ENCODE measurements at regions not wholly inside any gene's neighbourhood (a gene's known extent, or its start where the extent isn't known, plus 50 kb on each side); places are given as distances from the start of the nearest gene placed in this dataset.

DNA sequence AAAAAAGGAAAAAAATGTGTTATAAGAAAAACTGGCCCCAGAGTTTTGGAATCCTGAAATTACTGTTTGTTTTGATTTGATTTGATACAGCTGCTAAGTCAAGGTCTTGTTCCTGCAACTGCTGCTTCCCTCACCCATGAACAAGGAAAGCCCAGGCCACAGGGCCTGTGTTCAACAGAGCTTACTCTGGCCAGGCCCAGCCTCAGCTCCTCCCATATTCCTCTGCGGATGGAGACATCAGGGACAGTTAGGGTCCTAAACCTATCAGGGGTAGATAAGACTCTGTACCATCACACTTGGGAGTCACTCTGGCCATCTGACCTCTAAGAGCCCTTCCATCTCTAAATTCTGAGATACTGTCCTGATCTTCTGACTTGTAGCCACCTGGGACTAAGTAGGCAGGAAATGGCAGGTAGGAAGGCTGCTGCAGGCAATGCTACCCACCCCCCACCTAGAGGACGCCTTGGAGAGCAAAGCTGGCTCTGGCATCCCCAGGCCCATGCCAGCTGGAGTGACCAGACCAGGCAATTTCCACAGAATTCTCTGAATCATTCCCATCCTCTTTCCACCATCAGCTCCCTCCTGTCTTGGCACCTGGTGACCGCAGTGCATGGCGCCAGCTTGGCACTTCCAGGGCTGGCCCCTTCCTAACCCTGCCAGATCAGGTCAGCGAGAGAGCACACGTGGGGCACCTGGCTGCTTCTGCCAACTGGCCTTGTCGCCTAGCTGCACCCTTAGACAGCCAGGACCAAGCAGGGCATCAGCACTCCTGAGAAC lies 58.0 kb upstream of the TMEM33 start:
- H3K27me3 ChIP-seq (ENCODE audit: control insufficient read depth, insufficient read depth, low read length) = peaks cover 100% of the 10 kb centered on the region
- no peak overlapping the region for H3K27ac ChIP-seq (ENCODE audit: low read depth, low read length)

DNA sequence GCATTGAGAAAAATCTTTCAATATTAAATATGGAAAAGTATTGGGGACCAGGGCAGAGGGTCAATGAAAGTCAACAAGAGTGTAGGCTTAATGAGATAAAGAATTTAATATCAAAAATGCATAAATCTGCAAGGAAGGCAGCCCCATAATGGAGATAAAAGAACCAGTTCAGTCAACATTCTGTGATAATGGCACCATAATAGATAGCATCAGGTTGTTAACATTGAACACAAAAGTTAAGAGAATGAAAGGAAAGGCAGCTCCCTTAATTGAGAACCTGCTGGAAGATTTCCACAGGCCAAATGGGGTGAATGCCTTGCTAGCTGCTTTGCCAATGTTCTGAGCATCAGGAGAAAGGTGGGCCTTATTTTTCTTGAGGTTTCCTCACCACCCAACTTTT lies 60.4 kb upstream of the TMEM33 start:
- Histone ChIP-seq H3K9me3 (ENCODE audit: control insufficient read depth, insufficient read depth, low read length) (no peaks in the 10 kb centered on the region), H3K4me3 (ENCODE audit: low read depth, low read length) (no peak overlapping the region), H3K4me1 (ENCODE audit: control insufficient read depth, insufficient read depth, low read length) (peaks cover 21% of the 10 kb centered on the region), H3K36me3 (ENCODE audit: control insufficient read depth, insufficient read depth, low read length) (no peaks in the 10 kb centered on the region), H3K27me3 (ENCODE audit: control insufficient read depth, insufficient read depth, low read length) (peaks cover 89% of the 10 kb centered on the region), H3K27ac (ENCODE audit: low read depth, low read length) (no peak overlapping the region)
- DNase-seq (ENCODE audit: low read depth in 4 of 6, low spot score in 6 of 6) = no peak

More for the DNA sequence above, 58.0 kb upstream of the TMEM33 start:
- no peak overlapping the region for H3K4me3 ChIP-seq (ENCODE audit: low read depth, low read length)
- no peaks in the 10 kb centered on the region for H3K36me3 ChIP-seq (ENCODE audit: control insufficient read depth, insufficient read depth, low read length)
- peaks cover 43% of the 10 kb centered on the region for H3K4me1 ChIP-seq (ENCODE audit: control insufficient read depth, insufficient read depth, low read length)
- DNase-seq (ENCODE audit: low read depth in 4 of 6, low spot score in 6 of 6) = no peak
- WGBS (ENCODE audit: insufficient coverage) = 61% methylated on average over 6 of the region's 7 CpGs
- H3K9me3 ChIP-seq (ENCODE audit: control insufficient read depth, insufficient read depth, low read length) = no peaks in the 10 kb centered on the region

DNA sequence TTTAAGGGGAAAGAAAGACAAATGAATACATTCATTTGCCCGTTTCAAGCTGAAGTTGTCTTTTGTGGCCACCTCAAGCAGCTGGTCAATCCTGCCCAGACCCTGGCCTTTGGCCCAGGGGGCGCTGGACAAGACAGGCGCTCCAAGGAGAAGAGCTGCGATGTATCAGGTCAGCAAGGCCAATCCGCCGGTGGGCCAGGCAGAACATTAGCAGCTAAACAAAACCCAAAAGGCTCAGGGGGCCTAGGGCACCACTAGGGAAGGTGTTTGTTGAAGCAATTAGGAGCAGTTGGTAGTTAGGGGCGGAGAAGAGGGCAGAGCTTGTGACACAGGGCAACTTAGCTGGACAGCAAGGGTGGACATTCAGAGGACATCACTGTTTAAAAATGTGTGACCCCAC lies 60.8 kb upstream of the TMEM33 start:
- H3K9me3 ChIP-seq (ENCODE audit: control insufficient read depth, insufficient read depth, low read length) = no peaks in the 10 kb centered on the region
- no peak for DNase-seq (ENCODE audit: low read depth in 4 of 6, low spot score in 6 of 6)
- H3K4me1 ChIP-seq (ENCODE audit: control insufficient read depth, insufficient read depth, low read length) = peaks cover 18% of the 10 kb centered on the region
- H3K36me3 ChIP-seq (ENCODE audit: control insufficient read depth, insufficient read depth, low read length) = no peaks in the 10 kb centered on the region
- no peak overlapping the region for H3K4me3 ChIP-seq (ENCODE audit: low read depth, low read length)
- 54% methylated on average over 7 of the region's 7 CpGs for WGBS (ENCODE audit: insufficient coverage)
- peaks cover 84% of the 10 kb centered on the region for H3K27me3 ChIP-seq (ENCODE audit: control insufficient read depth, insufficient read depth, low read length)
- H3K27ac ChIP-seq (ENCODE audit: low read depth, low read length) = no peak overlapping the region

DNA sequence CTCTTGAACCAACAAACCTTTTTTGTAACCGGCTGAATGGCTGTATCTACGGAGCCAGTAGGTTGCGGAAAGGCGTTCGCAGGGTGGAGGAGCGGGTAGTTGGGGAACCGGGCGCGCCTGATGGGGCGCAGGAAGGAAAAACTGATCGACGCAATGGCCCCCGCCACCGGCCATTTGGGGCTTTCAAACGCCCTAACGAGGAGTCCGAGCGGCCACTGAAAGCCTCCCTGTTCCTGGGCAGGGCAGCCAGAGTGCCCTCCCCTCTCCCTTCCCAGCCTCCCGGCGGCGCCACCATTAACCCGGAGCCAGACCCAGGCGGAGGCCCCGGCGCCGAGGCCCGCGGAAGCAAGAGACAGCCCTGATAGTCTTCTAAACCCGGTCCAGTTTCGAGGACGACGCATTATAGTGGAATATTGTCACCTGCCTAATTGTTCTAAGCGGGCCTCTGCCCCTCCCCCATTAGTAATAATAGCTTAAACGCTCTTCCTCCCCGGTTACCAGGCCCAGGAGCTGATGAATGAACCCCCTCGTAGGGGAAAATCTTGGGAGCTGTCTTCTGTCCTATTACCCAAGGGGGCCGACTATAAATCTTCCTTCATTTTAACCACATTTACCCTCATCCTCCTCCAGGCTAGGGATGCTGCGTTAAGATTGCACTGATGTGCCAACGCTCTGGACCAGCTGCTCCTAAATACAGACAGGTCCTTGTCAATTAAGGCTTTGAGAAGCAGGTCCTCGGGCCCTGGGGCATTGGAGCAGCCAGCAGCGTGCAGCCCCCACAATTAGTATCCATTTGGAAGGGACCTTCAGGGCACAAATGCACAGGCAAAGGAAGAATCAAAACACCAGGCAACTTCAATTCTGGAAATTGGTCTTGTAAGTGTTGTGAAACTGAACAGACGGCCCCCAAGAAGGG lies 61.6 kb upstream of the TMEM33 start:
- Histone ChIP-seq H3K27me3 (ENCODE audit: control insufficient read depth, insufficient read depth, low read length) (peaks cover 79% of the 10 kb centered on the region), H3K9me3 (ENCODE audit: control insufficient read depth, insufficient read depth, low read length) (no peaks in the 10 kb centered on the region), H3K4me1 (ENCODE audit: control insufficient read depth, insufficient read depth, low read length) (peaks cover 12% of the 10 kb centered on the region), H3K27ac (ENCODE audit: low read depth, low read length) (no peak overlapping the region), H3K36me3 (ENCODE audit: control insufficient read depth, insufficient read depth, low read length) (no peaks in the 10 kb centered on the region), H3K4me3 (ENCODE audit: low read depth, low read length) (no peak overlapping the region)
- 7% methylated on average over 38 of the region's 42 CpGs for WGBS (ENCODE audit: insufficient coverage)
- DNase-seq (ENCODE audit: low read depth in 4 of 6, low spot score in 6 of 6) = peak in 1 of 6 donors; percentile 24

DNA sequence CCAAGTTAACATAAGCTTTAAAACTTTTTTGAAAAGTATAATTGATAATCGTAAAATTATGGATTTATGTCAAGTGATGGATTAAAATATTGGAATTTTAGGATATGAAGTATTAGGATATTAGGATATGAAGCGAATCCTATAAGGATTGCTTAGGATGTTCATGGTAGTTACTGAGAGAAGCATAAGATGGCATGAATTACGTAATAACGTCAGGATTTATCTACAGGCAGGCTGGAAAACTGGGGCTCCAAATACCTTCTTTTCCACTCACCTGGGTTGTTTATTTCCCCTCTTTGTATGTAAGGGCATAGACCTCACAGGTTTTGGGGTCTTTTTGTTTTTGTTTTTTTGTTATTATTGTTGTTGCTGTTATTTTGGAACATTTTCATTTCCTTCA lies 65.2 kb upstream of the TMEM33 start:
- no peaks in the 10 kb centered on the region for H3K36me3 ChIP-seq (ENCODE audit: control insufficient read depth, insufficient read depth, low read length)
- no peaks in the 10 kb centered on the region for H3K9me3 ChIP-seq (ENCODE audit: control insufficient read depth, insufficient read depth, low read length)
- 86% methylated on average over 2 of the region's 4 CpGs for WGBS (ENCODE audit: insufficient coverage)
- H3K27me3 ChIP-seq (ENCODE audit: control insufficient read depth, insufficient read depth, low read length) = peaks cover 70% of the 10 kb centered on the region
- no peak overlapping the region for H3K4me3 ChIP-seq (ENCODE audit: low read depth, low read length)
- no peak overlapping the region for H3K27ac ChIP-seq (ENCODE audit: low read depth, low read length)
- H3K4me1 ChIP-seq (ENCODE audit: control insufficient read depth, insufficient read depth, low read length) = peaks cover 29% of the 10 kb centered on the region
- no peak for DNase-seq (ENCODE audit: low read depth in 4 of 6, low spot score in 6 of 6)

DNA sequence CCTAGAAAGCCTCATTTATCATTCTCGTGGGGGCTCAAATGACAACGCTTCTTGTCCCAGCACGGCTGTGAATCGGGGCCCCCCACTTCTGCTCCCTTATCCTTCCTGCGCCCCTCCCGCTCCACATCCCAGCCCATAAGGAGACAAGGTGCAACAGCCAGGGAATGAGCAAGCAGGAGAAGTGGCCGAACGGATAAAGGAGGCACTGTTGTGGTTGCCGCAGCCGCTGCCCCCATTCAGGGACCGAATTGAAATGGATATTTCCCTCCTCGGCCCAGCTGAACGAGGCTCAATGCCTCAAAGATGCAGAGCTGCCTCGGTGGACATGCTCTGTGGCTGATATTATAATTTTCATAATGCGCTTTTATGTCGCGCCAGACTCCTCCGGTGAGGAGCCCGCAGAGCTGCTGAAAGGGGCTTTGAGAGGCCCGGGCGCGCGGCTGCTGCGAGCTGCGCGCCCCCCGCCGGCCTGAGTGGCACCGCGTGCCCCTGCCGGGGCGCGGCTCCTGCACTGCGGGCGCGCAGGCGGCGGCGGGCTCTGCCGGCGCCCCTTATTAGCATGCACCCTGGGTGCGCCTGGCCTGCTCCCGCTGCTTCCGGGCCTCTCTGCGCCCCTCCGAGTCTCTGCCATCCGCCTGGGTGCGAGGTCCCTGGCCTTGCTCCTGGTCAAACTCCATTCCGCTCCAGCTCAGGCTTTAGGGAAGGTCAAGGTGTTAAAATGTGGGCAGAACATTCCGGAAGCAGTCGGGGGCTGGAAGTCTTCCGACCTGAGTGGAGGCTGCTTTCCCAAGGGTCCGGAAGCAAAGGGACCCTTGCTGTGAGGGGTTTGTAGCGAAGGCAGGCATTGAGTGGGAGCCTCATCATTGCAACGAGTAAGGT lies 68.2 kb upstream of the TMEM33 start:
- WGBS (ENCODE audit: insufficient coverage) = 2% methylated on average over 54 of the region's 55 CpGs
- Histone ChIP-seq H3K9me3 (ENCODE audit: control insufficient read depth, insufficient read depth, low read length) (no peaks in the 10 kb centered on the region), H3K27me3 (ENCODE audit: control insufficient read depth, insufficient read depth, low read length) (peaks cover 72% of the 10 kb centered on the region), H3K27ac (ENCODE audit: low read depth, low read length) (no peak overlapping the region), H3K36me3 (ENCODE audit: control insufficient read depth, insufficient read depth, low read length) (no peaks in the 10 kb centered on the region), H3K4me3 (ENCODE audit: low read depth, low read length) (peak overlapping the region; percentile 7), H3K4me1 (ENCODE audit: control insufficient read depth, insufficient read depth, low read length) (peaks cover 24% of the 10 kb centered on the region)
- peak in 2 of 6 donors; percentile 62 to 65 for DNase-seq (ENCODE audit: low read depth in 4 of 6, low spot score in 6 of 6)

DNA sequence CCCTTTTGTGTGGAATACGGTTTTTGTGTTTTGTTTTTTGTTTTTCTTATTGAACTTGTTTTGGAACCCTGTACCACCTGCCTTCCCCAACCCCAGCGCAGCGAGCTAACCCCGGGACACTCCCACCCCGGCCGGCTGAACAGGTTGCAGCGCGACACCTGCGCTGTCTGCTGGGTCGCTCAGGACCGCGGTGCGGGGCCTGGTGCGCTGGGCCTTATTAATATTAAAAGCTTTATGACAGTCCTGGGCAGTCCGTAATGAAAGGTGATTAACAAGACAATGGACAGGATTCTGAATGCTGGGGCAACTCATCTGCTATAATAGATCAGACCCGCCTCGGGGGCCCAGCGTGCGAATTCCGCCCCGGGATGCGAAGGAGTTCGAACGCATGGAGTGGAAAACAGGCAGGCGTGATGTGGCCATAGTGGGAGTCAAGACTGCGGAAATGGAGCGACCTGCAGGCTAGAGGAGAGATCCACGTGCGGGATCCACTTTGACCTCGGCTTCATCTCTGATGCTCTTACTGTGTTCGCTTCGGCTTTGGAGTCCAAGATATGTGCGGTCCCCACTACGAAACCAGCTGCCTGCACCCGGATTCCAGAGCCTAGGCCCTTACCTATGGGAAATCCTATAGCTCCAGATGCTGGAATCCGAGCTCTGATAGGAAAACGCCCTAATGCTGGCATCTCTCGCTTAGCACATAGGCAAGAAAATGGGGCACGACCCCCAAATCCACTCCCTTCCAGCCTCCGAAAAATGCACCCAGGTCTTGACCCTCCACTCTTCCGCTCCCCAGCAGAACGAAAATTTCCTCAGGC lies 69.0 kb upstream of the TMEM33 start:
- Histone ChIP-seq H3K9me3 (ENCODE audit: control insufficient read depth, insufficient read depth, low read length) (no peaks in the 10 kb centered on the region), H3K4me3 (ENCODE audit: low read depth, low read length) (peak overlapping the region; percentile 7), H3K27ac (ENCODE audit: low read depth, low read length) (no peak overlapping the region), H3K27me3 (ENCODE audit: control insufficient read depth, insufficient read depth, low read length) (peaks cover 80% of the 10 kb centered on the region), H3K36me3 (ENCODE audit: control insufficient read depth, insufficient read depth, low read length) (no peaks in the 10 kb centered on the region), H3K4me1 (ENCODE audit: control insufficient read depth, insufficient read depth, low read length) (peaks cover 24% of the 10 kb centered on the region)
- 8% methylated on average over 41 of the region's 42 CpGs for WGBS (ENCODE audit: insufficient coverage)
- peak in 1 of 6 donors; percentile 34 for DNase-seq (ENCODE audit: low read depth in 4 of 6, low spot score in 6 of 6)

DNA sequence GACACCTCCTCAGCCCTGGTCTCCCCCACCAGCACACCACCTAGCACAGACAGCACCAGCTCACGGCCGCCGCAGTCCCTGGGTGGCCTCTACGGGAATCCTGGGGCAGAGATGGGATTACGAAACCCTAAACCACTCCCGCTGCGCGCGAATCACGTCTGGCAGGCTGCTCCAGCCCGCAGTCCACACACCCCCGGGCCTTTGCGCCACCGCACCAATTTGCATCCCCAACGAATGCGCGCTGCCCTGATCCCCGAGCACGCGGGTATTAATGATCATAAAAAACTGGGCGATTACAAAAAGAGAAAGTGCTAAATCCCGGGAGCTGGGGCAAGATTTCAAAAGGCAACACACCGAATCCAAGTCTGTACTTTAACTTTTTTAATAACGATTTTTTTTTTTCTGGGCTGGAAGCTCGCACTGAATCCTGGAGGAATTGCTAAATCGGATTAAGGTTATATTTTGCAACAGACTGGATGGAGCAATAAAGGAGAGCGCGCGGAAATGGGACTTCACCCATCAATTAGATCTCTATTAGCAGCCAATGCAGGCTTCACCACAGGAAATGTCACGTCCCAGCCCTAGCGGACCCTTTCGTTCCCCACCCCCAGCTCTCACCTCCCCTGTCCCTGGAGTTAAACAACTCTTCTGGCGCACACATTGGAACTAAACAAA lies 69.8 kb upstream of the TMEM33 start:
- Histone ChIP-seq H3K36me3 (ENCODE audit: control insufficient read depth, insufficient read depth, low read length) (no peaks in the 10 kb centered on the region), H3K4me1 (ENCODE audit: control insufficient read depth, insufficient read depth, low read length) (peaks cover 24% of the 10 kb centered on the region), H3K27ac (ENCODE audit: low read depth, low read length) (no peak overlapping the region), H3K27me3 (ENCODE audit: control insufficient read depth, insufficient read depth, low read length) (peaks cover 74% of the 10 kb centered on the region), H3K4me3 (ENCODE audit: low read depth, low read length) (no peak overlapping the region), H3K9me3 (ENCODE audit: control insufficient read depth, insufficient read depth, low read length) (no peaks in the 10 kb centered on the region)
- no peak for DNase-seq (ENCODE audit: low read depth in 4 of 6, low spot score in 6 of 6)
- WGBS (ENCODE audit: insufficient coverage) = 18% methylated on average over 5 of the region's 33 CpGs
